Fibroblast of lung (primary cell): ENCODE measurements at regions not wholly inside any gene's neighbourhood (a gene's known extent, or its start where the extent isn't known, plus 50 kb on each side); places are given as distances from the start of the nearest gene placed in this dataset.
A peak's percentile ranks its signal among the peaks of the same experiment; 100 is the strongest.
"Not testable (repeated sequence)": the region's sequence is repeated elsewhere in the genome, so short reads cannot be mapped to it uniquely, and the experiment has no call there.

Experiments used
- DNase-seq, 2 donors: peaks; one replicate each; pipeline versions ENCODE4 v3.0.0 to v3.0.0-alpha.2; 2010; ENCODE audit warnings: low read depth in 2 of 2
- H2AFZ ChIP-seq: 2 replicates; pipeline ENCODE4 v1.5.1; 2012; ENCODE audit warnings: low read length, control low read depth, inconsistent platforms
- H3K27ac ChIP-seq: 2 replicates; pipeline ENCODE4 v1.5.1; 2011; ENCODE audit warnings: low read length, control low read depth; ENCODE audit not compliant: insufficient read depth
- H3K27me3 ChIP-seq: 2 replicates; pipeline ENCODE4 v1.5.1; 2011; ENCODE audit warnings: mild to moderate bottlenecking, low read length; ENCODE audit not compliant: control insufficient read depth, insufficient read depth
- H3K36me3 ChIP-seq: 2 replicates; pipeline ENCODE4 v1.5.1; 2011; ENCODE audit warnings: low read length; ENCODE audit not compliant: control insufficient read depth, insufficient read depth
- H3K4me1 ChIP-seq: 2 replicates; pipeline ENCODE4 v1.5.1; 2011; ENCODE audit warnings: low read length; ENCODE audit not compliant: control insufficient read depth, insufficient read depth; ENCODE audit errors: extremely low read depth
- H3K4me2 ChIP-seq: 2 replicates; pipeline ENCODE4 v1.5.1; 2011; ENCODE audit warnings: low read length, control low read depth; ENCODE audit not compliant: insufficient read depth; ENCODE audit errors: extremely low read depth
- H3K4me3 ChIP-seq, 4 experiments: fragments of 200-600 bp in 1 of 4; sonication (generic) in 1 of 4; replicated peaks in 1 of 4; 2 replicates each; pipeline ENCODE4 v1.5.1; 2011 to 2016; ENCODE audit warnings: low read length in 4 of 4, low read depth in 3 of 4, mild to moderate bottlenecking in 3 of 4, control low read depth in 2 of 4, inconsistent platforms in 1 of 4, mixed read lengths in 1 of 4; ENCODE audit not compliant: insufficient read depth in 1 of 4; ENCODE audit errors: control extremely low read depth in 1 of 4
- H3K79me2 ChIP-seq: 2 replicates; pipeline ENCODE4 v1.5.1; 2012; ENCODE audit warnings: mild to moderate bottlenecking, low read length, inconsistent platforms; ENCODE audit not compliant: control insufficient read depth, insufficient read depth
- H3K9ac ChIP-seq: 2 replicates; pipeline ENCODE4 v1.5.1; 2011; ENCODE audit warnings: mild to moderate bottlenecking, low read length, control low read depth; ENCODE audit not compliant: insufficient read depth
- H3K9me3 ChIP-seq: 2 replicates; pipeline ENCODE4 v1.5.1; 2012; ENCODE audit warnings: low read depth, low read length; ENCODE audit not compliant: control insufficient read depth, insufficient read depth
- H4K20me1 ChIP-seq: 2 replicates; pipeline ENCODE4 v1.5.1; 2011; ENCODE audit warnings: low read length; ENCODE audit not compliant: control insufficient read depth, insufficient read depth; ENCODE audit errors: extremely low read depth
- CTCF ChIP-seq, 2 donors: IDR thresholded peaks in 1 of 2; conservative IDR thresholded peaks in 1 of 2; 1 replicate in 1 of 2; 2 replicates in 1 of 2; pipeline ENCODE4 v1.5.1; 2011 to 2012; ENCODE audit warnings: low read length in 2 of 2, control low read depth in 1 of 2, inconsistent platforms in 1 of 2, low read depth in 1 of 2, mild to moderate bottlenecking in 1 of 2
- EZH2 ChIP-seq: IDR thresholded peaks from 2 replicates; pipeline ENCODE4 v1.5.1; 2012; ENCODE audit warnings: low read length, control low read depth, mild to moderate bottlenecking; ENCODE audit errors: missing control alignments

- Histone ChIP-seq H4K20me1 (no peaks in the 10 kb centered on the region), H2AFZ (no peak overlapping the region), H3K9me3 (no peaks in the 10 kb centered on the region), H3K9ac (no peak overlapping the region), H3K4me3 (no peak overlapping the region), H3K36me3 (no peaks in the 10 kb centered on the region), H3K4me2 (no peak overlapping the region), H3K27ac (no peak overlapping the region), H3K4me1 (no peaks in the 10 kb centered on the region), H3K79me2 (no peaks in the 10 kb centered on the region), H3K27me3 (no peaks in the 10 kb centered on the region)
- DNase-seq = peak in 1 of 2 donors; percentile 11
- no peak for TF ChIP-seq EZH2
- TF ChIP-seq CTCF (conservative IDR thresholded peaks at IDR 0.05 in 1 of 2, IDR thresholded peaks at IDR 0.05 in 1 of 2; ENCODE audit: low read depth in 1 of 2, low read length in 2 of 2) = no peak
Observed at GRCh38 chr1:199522338-199522737, 505.2 kb upstream of the NR5A2 start.

- H3K27me3 ChIP-seq = no peaks in the 10 kb centered on the region
- H3K36me3 ChIP-seq = no peaks in the 10 kb centered on the region
- H4K20me1 ChIP-seq = no peaks in the 10 kb centered on the region
- no peak overlapping the region for H3K4me3 ChIP-seq
- H3K9ac ChIP-seq = no peak overlapping the region
- TF ChIP-seq CTCF (conservative IDR thresholded peaks at IDR 0.05 in 1 of 2, IDR thresholded peaks at IDR 0.05 in 1 of 2; ENCODE audit: low read depth in 1 of 2, low read length in 2 of 2) (no peak), EZH2 (no peak)
- no peaks in the 10 kb centered on the region for H3K9me3 ChIP-seq
- no peak overlapping the region for H3K27ac ChIP-seq
- no peak overlapping the region for H3K4me2 ChIP-seq
- H3K79me2 ChIP-seq = no peaks in the 10 kb centered on the region
- H3K4me1 ChIP-seq = no peaks in the 10 kb centered on the region
- peak; percentile 5 to 34 for DNase-seq
- H2AFZ ChIP-seq = no peak overlapping the region
Observed at GRCh38 chr1:199522936-199523335, 504.6 kb upstream of the NR5A2 start.

- Histone ChIP-seq H3K27me3 (no peaks in the 10 kb centered on the region), H2AFZ (no peak overlapping the region), H3K27ac (no peak overlapping the region), H3K4me3 (no peak overlapping the region), H3K79me2 (no peaks in the 10 kb centered on the region), H3K9me3 (no peaks in the 10 kb centered on the region), H3K4me1 (no peaks in the 10 kb centered on the region), H3K4me2 (no peak overlapping the region), H3K9ac (no peak overlapping the region), H4K20me1 (no peaks in the 10 kb centered on the region), H3K36me3 (no peaks in the 10 kb centered on the region)
- TF ChIP-seq CTCF (conservative IDR thresholded peaks at IDR 0.05 in 1 of 2, IDR thresholded peaks at IDR 0.05 in 1 of 2; ENCODE audit: low read depth in 1 of 2, low read length in 2 of 2) = no peak
- no peak for TF ChIP-seq EZH2
- peak in 1 of 2 donors; percentile 22 for DNase-seq
Observed at GRCh38 chr1:199529324-199529723, 498.2 kb upstream of the NR5A2 start.

- H4K20me1 ChIP-seq = not testable (repeated sequence)
Observed at GRCh38 chr1:199533361-199533760, 494.1 kb upstream of the NR5A2 start.

More at GRCh38 chr1:199533361-199533760, 494.1 kb upstream of the NR5A2 start:
- H3K27ac ChIP-seq, H2AFZ ChIP-seq, H3K36me3 ChIP-seq, H3K4me3 ChIP-seq, H3K79me2 ChIP-seq, H3K9ac ChIP-seq, DNase-seq, H3K4me2 ChIP-seq, H3K27me3 ChIP-seq, H3K9me3 ChIP-seq, H3K4me1 ChIP-seq: not testable (repeated sequence)
